AG09309 (cell line): ENCODE measurements at regions not wholly inside any gene's neighbourhood (a gene's known extent, or its start where the extent isn't known, plus 50 kb on each side); places are given as distances from the start of the nearest gene placed in this dataset.

ENCODE experiments used
- DNase-seq: peaks from one replicate; pipeline ENCODE4 v3.0.0-alpha.2; 2010; ENCODE audit warnings: low read depth
- H3K4me3 ChIP-seq: 2 replicates; pipeline ENCODE4 v1.5.1; 2011; ENCODE audit warnings: mild to moderate bottlenecking, low read depth, low read length, moderate library complexity; ENCODE audit not compliant: control insufficient read depth
- TF ChIP-seq, protein P1 (sequence below): IDR thresholded peaks from 2 replicates; pipeline ENCODE4 v1.5.1; 2011; ENCODE audit warnings: mild to moderate bottlenecking, low read depth, low read length, inconsistent platforms; ENCODE audit not compliant: insufficient read depth, control insufficient read depth; ENCODE audit errors: missing control alignments

DNA sequence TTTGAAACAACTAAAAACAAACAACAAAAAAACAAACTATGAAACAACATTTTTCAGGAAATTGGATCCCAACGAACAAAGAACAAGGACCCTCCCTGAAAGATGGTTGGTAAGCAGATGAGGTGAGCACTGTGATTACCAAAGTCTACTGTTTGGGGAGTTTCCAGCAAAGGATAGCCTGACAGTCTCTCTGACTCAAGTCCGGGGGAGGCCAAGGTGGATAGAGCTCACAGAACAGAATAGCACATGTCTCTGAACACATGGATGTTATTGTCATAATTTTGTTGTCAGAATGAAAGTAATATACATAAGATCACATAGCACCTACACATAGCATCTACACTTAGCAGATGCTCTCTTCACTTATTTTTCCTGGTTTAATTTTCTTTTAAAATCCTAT is 501.3 kb upstream of the TENM4 start:
- DNase-seq, result no peak
- no peak overlapping the region for H3K4me3 ChIP-seq
- TF ChIP-seq, protein P1, sequence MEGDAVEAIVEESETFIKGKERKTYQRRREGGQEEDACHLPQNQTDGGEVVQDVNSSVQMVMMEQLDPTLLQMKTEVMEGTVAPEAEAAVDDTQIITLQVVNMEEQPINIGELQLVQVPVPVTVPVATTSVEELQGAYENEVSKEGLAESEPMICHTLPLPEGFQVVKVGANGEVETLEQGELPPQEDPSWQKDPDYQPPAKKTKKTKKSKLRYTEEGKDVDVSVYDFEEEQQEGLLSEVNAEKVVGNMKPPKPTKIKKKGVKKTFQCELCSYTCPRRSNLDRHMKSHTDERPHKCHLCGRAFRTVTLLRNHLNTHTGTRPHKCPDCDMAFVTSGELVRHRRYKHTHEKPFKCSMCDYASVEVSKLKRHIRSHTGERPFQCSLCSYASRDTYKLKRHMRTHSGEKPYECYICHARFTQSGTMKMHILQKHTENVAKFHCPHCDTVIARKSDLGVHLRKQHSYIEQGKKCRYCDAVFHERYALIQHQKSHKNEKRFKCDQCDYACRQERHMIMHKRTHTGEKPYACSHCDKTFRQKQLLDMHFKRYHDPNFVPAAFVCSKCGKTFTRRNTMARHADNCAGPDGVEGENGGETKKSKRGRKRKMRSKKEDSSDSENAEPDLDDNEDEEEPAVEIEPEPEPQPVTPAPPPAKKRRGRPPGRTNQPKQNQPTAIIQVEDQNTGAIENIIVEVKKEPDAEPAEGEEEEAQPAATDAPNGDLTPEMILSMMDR, result no peak

DNA sequence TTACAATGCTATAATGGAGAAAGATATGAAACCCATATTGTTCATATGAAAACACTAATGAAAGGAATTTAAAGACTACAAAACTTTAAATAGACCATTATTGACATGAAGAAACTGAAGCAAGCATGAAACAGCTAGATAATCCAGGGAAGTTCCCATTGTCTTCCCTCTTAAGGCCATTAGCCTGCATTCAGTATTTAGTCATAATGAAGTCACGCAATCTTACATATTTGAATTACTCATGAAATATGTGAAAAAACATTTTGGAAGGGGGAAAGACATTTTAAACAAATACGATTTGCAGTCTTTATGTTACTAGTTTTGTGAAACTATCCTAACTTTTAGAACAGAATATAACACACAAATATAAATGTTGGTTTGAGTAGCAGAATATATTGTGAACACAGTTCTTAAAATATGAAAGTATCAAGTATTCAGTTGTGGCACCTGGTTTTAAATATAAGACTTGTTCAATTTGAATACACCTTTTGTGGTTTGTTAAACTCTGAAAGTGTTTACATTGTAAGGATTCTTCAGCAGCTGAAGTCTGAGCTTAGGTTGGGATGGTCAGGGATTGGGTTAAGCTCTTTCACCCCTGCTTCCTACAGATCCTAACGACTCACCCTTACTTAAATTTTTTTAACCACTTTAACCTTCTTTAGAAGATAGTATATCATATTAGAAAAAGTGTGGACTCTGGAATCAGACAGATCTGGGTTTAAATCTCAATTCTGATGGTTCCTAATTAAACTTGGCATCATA is 500.3 kb upstream of the TENM4 start:
- TF ChIP-seq, protein P1, result no peak
- no peak overlapping the region for H3K4me3 ChIP-seq
- DNase-seq, result no peak

DNA sequence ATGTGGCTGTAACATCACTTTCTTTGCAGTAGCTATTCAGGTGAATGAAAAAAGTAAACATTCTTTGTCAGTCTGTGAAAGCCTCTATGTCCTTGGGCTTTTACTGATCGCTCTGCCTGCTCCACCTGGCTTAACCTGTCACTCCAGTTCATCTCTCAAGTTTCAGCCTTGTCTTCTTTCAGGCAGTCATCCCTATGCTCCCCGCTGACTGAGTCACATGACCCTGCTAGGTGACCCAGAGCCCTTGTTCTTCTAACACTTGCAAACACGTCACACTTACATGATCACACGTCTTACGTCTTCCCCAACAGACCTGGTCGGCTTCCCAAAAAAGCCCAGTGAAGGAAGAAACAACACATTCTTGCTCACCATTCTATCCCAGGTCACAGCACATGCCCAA is 499.3 kb upstream of the TENM4 start:
- H3K4me3 ChIP-seq, result no peak overlapping the region
- TF ChIP-seq, protein P1, result no peak
- DNase-seq, result no peak

DNA sequence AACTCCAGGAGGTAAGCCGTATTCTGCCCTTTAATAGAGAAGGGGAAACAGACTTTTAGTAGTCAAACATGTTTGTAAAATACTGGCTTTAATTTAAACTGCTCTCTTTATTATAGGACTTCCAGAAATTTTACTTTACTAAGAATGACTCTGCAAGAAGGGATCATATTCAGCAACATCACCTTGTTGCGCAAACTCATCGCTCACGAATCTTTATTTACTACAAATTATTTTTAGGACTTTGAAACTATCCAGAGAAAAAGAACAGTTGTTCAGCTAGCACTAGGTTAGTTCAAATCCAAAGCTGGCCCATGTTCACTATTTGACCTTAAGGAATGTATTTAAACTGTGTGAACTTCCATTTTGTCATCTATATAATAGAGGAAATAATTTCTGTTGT is 498.3 kb upstream of the TENM4 start:
- DNase-seq, result no peak
- H3K4me3 ChIP-seq, result no peak overlapping the region
- TF ChIP-seq, protein P1, result no peak

DNA sequence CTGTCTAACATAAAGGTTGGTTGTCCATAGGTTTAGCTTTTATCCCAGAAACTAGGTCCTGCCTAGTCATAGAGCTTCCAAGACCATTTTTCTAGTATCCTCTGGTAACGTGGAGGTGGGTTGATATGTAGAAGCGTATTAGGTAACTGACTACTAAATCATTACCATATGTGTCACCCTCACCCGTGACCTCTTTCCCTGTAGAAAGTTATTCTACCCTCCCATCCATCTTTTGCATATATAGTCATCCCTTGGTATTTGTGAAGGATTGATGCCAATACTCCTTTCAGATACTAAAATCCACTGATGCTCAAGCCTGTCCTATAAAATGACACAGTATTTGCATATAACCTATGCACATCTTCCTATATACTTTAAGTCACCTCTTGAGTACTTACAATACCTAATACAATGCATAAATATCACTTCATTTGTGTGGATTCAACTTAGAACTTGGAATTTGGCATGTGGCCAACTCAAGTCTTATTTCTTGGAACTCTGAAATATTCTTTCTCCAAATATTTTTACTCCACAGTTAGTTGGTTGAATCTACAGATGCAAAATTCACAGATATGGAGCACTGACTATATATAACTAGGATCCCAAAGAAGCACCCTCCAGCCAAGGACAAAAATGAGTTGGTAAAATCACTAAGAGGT is 497.0 kb upstream of the TENM4 start:
- H3K4me3 ChIP-seq, result no peak overlapping the region
- TF ChIP-seq, protein P1, result no peak
- no peak for DNase-seq

DNA sequence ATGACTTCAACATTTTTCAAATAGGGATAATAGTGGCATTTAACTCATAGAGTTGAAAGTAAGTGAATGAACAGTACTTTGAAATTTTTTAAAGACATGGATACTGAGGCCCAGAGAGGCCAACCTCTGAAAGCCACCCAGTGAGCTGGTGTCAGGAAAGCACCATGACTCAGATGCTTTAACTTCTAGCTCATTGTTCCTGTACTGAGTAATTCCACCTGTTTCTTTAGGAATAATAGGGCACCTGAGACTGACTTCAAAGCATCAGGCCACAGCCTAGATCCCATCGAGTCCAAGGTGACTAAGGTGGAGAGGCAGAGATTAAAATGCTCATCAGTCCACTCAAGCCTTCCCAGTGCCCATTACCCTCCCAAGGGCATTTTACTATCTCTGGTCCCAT is 491.8 kb upstream of the TENM4 start:
- no peak overlapping the region for H3K4me3 ChIP-seq
- TF ChIP-seq, protein P1, result no peak
- no peak for DNase-seq
